Renal cortical epithelial cell (primary cell): ENCODE measurements at regions not wholly inside any gene's neighbourhood (a gene's known extent, or its start where the extent isn't known, plus 50 kb on each side); places are given as distances from the start of the nearest gene placed in this dataset.

Experiments
- DNase-seq: peaks from one replicate; pipeline ENCODE4 v3.0.0-alpha.2; 2011; ENCODE audit warnings: low read depth

DNA sequence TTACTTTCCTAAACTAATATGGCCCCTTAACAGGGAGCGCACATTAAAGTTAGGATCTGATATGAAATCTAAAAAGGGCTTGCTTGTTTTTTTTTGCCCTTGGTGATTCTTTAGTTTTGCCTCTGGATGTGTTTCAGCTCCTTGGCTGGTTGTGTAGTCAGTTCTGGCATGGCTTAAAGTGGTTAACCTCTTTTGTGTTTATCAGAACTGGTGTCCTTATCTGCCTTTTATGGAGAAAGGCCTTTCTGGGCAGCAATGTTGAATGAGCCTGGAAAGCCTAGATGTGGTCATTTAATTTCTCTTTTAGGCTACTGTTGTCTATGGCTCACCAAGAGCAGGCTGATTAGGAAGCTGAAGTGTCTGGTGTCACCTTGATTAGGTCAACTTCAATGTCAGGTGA, 254.5 kb upstream of the ROPN1 start:
- DNase-seq: no peak

- peak; percentile 38 for DNase-seq
Observed at GRCh38 chr3:124246949-124247348, 255.0 kb upstream of the ROPN1 start.

- DNase-seq: peak; percentile 73
Observed at GRCh38 chr3:124248471-124249028, 256.6 kb upstream of the ROPN1 start.

GRCh38 chr3:124249038-124249437, 257.1 kb upstream of the ROPN1 start:
- peak; percentile 28 for DNase-seq

DNA sequence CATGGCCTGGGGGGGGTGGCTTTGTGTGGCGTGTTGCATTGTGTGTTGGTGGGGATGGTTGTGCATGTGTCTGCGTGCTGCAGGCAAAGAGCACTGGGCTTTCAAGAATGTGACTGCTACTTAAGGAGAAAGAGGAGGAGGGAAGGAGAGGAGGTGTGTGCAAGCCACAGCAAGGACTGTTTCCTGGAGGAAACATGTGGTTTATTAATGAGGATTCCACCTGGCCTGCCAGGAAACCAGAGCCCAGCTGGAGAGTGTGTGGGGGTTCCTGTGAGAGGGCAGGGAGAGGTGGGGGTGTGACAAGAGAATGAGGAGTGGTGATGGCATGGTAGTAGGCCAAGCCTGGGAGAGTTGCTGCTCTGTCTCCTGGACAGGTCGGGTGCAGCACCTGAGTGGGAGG, 258.1 kb upstream of the ROPN1 start:
- DNase-seq: peak; percentile 49

GRCh38 chr3:124256156-124256555, 264.2 kb upstream of the ROPN1 start:
- no peak for DNase-seq

- DNase-seq: peak; percentile 37
Observed at GRCh38 chr3:124256599-124256998, 264.7 kb upstream of the ROPN1 start.

DNA sequence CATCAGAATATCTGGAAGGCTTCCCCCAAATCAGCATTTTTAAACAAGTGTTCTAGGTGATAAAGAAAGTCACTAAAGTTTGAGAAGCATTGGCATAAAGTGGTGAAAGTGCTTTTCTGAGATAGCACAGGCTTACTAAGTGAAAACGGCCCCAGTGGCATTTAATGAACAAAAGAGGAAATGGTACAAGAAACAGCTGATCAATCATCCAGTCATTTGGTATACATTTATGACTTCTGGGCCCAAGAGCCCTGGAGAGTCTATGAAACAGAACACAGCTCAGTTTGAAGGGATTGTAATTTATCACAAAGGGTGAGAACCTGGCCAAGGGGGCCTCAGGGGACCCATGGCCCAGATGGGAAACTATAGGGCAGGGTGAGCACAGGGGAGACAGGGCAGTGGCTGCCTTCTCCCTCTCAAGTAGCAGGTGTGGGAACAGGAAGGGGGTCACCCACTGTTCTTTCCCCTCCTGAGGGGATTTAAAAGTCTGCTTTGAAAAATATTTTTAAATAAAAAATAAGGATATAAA, 265.5 kb upstream of the ROPN1 start:
- DNase-seq: no peak

DNA sequence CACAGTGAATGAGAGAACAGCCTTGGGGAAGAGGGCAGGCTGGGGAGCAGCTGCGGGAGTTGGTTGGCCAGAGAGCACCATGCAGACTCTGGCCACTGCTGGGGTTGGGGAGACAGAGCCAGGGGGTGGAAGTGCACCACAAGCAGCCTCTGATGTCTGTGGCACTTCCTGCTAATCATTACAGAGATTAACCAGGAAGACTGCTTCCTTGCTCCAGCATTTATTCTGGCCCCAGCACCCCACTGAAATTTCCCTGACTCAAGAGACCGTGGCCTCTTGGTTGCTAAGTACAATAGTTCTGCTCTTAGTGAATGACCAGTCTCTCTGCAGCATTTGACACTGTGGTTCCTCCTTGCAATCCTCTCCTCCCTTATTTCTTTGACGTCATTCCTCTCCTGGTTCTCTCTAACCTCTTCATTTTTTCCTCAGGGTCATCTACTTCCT, 266.2 kb upstream of the ROPN1 start:
- DNase-seq: peak; percentile 98

DNA sequence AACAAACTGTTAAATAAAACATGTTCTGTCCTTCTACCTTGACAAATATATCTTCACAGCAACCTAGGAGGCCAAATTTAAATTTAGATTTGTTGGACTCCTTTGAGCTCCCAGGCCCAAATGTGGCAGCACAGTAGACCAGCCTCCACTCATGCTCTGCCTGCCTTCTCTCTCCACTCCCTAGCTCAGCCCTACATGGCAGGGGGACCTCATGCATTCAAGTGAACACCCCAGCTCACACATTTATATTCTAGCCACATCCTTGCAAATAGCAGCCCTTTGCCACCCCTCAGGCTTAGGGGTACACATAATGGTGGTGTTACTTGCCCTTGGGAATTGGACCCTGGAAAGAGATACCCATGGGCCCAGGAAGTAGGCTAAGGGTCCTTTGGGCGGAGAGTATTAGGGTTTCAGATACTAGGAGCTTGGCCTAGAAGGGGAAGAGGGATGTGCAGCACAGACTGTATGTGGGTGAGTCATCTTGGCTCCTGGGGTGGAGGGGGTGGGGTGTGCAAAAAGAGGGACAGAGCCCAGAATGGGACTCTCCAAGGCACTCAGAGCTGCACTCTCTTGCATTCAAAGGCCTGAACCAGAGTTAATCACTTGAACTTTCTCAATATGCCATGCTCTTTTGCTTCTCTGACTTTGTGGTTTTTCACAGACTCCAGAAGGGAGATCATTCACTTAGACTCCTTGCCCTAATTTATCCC, 268.4 kb upstream of the ROPN1 start:
- DNase-seq: peak; percentile 96

DNA sequence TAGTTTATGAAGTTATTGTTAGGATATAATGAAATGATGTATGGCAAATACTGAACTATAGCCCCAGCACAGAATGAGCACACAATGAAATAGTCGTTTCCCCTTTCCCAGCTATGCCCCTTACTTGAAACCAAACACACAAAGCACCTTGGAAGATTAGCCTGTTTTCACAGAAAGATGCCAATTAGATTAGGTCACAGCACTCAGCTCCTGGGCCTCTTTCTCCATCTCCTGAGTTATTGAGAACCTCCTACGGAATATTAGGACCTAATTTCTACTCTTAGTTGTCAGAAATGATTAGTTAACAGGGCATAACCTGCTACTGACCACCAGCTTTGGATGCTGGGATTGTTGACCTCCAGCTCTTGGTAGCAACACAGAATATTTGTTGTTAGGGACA, 269.4 kb upstream of the ROPN1 start:
- DNase-seq: peak; percentile 77

DNA sequence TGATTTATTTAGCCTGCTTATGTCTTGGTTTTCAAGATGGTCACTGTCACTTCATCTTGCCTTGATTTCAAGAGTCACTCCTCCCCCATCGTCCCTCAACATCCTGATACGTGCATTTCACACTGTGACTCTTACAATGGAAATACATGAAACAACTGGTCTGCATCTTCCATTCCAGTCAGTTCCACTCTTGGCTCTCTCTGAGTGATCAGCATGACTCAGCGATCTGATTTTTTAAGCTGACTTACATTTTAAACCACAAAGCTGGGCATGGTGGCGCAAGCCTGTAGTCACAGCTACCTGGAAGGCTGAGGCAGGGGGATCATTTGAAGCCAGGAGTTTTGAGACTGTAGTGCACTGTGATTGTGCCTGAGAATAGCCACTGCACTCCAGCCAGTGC, 271.2 kb upstream of the ROPN1 start:
- peak; percentile 98 for DNase-seq

DNA sequence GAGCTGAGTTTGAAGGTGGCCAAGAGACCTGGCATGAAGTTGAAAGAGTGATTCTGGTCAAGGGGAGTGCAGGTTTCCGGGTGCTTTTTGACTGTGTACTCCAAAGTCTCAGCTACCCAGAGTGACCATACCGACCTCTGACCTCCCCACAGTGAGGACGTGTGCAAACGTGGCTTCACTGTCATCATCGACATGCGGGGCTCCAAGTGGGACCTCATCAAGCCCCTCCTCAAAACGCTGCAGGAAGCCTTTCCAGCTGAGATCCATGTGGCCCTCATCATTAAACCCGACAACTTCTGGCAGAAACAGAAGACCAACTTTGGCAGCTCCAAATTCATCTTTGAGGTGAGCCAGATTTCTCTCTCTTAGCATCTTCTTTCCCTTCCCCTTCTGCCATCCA, 272.4 kb upstream of the ROPN1 start:
- DNase-seq: no peak

DNA sequence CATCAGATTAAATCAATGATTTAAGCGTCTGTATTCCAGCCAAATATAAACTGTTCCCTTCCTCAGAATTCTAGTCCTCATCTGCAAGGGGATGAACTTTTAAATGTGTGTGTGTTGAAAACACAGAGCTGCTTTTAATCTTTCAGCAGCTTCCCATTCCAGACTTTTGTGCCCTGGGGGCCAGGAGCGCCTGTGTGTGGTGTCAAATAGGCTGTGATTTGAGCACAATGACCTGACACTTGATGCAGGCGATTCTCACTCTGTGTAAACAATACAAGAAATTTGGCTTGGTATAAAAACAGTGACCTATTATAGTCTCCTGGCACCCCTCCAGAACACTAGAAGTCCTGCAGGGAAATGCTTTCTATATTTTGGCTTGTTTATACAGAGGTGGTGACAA, 274.6 kb upstream of the ROPN1 start:
- DNase-seq: peak; percentile 41

DNA sequence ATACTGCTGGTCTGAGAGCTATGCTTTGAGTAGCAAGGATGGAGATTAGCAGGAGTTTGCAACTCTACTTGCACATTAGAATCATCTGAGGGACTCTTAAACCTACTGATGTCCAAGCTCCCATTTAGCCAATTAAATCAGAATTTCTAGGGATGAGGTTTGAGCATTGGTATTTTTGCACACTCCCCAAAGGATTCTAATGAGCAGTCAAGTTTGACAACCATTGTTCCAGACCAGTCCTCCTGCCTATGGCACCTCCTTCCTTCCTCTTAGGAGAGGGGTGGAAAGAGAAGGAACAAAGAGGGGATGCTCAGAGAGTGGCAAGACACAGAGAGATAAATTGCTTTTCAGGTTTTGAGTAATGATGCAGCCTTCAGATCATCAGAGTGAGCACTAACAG, 275.5 kb upstream of the ROPN1 start:
- peak; percentile 60 for DNase-seq

GRCh38 chr3:124268355-124268754, 276.4 kb upstream of the ROPN1 start:
- no peak for DNase-seq

GRCh38 chr3:124269619-124270018, 277.7 kb upstream of the ROPN1 start:
- no peak for DNase-seq

GRCh38 chr3:124272605-124273151, 280.8 kb upstream of the ROPN1 start:
- DNase-seq: peak; percentile 83

DNA sequence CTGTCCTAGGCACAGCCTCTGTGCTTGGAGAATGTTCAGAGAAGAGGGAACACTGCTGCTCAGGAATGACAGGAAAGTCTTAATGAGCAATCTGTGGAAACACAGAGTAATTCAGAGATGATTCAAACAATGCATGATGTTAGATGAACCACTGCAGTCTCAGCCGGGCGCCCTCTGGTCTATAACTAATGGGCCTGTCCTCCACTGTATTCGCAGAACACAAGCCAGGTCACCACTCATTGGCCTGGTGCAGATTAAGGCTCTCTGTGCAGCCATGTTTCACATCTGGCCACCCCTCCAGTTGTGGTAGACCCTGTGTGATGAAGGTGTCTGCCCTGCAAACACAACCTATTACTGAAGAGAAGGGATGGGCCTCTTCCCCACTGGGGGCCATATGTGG, 281.7 kb upstream of the ROPN1 start:
- DNase-seq: peak; percentile 62

DNA sequence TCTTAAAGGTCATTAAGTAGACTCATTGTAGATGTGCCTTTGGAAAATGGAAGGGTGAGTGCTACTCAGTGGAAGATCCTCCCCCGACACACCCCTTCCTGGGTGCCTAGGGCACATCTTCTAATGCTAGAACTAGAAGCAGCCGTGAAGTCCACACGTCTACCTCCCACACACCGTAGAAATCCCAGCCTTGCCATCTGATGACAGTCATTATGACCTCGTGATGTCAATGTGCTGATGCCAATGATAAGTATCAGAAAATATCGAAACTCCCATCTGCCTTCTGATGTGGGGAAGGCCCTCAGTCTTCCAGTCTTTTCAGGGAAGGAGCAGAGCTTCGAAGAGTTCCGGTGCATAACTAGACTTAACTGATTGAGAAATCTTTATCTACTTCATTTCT, 282.1 kb upstream of the ROPN1 start:
- no peak for DNase-seq

DNA sequence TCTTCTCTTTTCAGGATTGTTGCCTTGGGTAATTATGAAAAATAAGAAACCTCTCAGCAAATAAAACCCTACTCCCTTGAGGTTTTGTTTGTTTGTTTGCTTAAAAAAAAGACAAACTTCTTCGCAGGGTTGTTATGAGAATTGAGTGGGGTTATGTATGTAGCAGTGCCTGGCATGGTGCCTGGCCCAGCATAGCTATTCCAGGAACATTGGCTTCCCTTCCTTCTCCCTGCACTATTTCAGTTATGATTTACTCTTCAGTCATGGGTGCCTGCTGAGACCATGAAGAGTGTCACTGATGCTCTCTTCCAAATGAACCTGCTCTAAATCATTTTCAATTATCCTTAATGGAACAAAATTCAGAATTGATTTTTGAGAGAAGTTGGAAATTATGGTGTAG, 283.5 kb upstream of the ROPN1 start:
- no peak for DNase-seq

DNA sequence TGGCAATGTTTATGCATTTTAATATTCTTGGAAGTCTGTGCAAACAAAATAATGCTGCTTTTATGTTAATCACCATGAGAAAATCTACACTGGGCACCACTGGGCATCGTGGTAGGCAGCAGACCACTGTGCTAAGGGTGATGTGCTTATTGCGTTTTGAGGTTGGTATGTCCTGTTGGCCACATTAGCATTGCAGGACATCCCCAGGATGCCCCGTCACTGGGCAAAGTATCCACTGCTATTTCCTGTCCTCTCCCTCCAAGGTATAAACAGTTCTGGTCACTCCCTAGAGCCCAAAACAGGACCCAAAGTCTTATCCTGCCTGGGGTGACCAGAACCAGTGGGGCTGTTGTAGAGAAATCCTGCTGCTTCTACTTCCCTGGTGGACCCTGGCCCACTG, 284.2 kb upstream of the ROPN1 start:
- DNase-seq: no peak

GRCh38 chr3:124276539-124277143, 284.7 kb upstream of the ROPN1 start:
- no peak for DNase-seq
